K562 (cell line): ENCODE measurements at regions not wholly inside any gene's neighbourhood (a gene's known extent, or its start where the extent isn't known, plus 50 kb on each side); places are given as distances from the start of the nearest gene placed in this dataset.

Experiments used
- C11orf30 ChIP-seq: fragments of 450-650 bp; IDR thresholded peaks from 2 replicates; pipeline ENCODE4 v1.6.1; 2016; ENCODE audit warnings: low read depth, mild to moderate bottlenecking
- EWSR1 ChIP-seq: fragments of 450-650 bp; IDR thresholded peaks from 2 replicates; pipeline ENCODE4 v1.6.1; 2018; ENCODE audit warnings: borderline replicate concordance, mild to moderate bottlenecking, low read depth, moderate library complexity; ENCODE audit not compliant: partially characterized antibody
- FOXA3 ChIP-seq, 2 experiments: fragments of 450-650 bp in 1 of 2; sonication (generic) in 1 of 2; formaldehyde crosslinking; IDR thresholded peaks in 1 of 2; conservative IDR thresholded peaks in 1 of 2; 2 replicates each; pipeline versions ENCODE4 v1.4.0 to v1.8.0; 2020 to 2022; ENCODE audit warnings: mild to moderate bottlenecking in 2 of 2, missing genetic modification reagents in 1 of 2
- FOXJ2 ChIP-seq: fragments of 200-800 bp; sonication (Bioruptor generic); IDR thresholded peaks from 2 replicates; pipeline ENCODE4 v1.6.1; 2016; ENCODE audit warnings: missing genetic modification characterization, missing compliant biosample characterization
- HNRNPLL ChIP-seq: fragments of 200-400 bp; formaldehyde crosslinking; IDR thresholded peaks from 2 replicates; pipeline ENCODE4 v1.6.1; 2017; ENCODE audit warnings: low read length, low read depth, mild to moderate bottlenecking; ENCODE audit not compliant: poor library complexity, severe bottlenecking
- MAFF ChIP-seq: IDR thresholded peaks from 2 replicates; pipeline ENCODE4 v1.6.1; 2012; ENCODE audit warnings: low read length, improper control_type of control experiment
- MAFG ChIP-seq: fragments of 450-650 bp; conservative IDR thresholded peaks from 2 replicates; pipeline ENCODE4 v1.6.1; 2016; ENCODE audit warnings: missing genetic modification characterization, missing compliant biosample characterization
- MAFK ChIP-seq: IDR thresholded peaks from 2 replicates; pipeline ENCODE4 v1.6.1; 2011; ENCODE audit warnings: low read length, improper control_type of control experiment
- NELFE ChIP-seq: IDR thresholded peaks from 2 replicates; pipeline ENCODE4 v1.6.1; 2011; ENCODE audit warnings: mild to moderate bottlenecking; ENCODE audit not compliant: insufficient read depth, insufficient read length
- PHB2 ChIP-seq: fragments of 450-650 bp; IDR thresholded peaks from 2 replicates; pipeline ENCODE4 v1.6.1; 2017; ENCODE audit warnings: low read depth
- PHTF2 ChIP-seq: fragments of 250-450 bp; sonication (Bioruptor Pico); IDR thresholded peaks from 2 replicates; pipeline ENCODE4 v1.5.0; 2021; ENCODE audit warnings: mild to moderate bottlenecking
- PTTG1 ChIP-seq: fragments of 450-650 bp; IDR thresholded peaks from 2 replicates; pipeline ENCODE4 v1.6.1; 2016; ENCODE audit warnings: low read depth, mild to moderate bottlenecking, missing genetic modification characterization, missing compliant biosample characterization
- TAF7 ChIP-seq: fragments of 450-650 bp; IDR thresholded peaks from 2 replicates; pipeline ENCODE4 v1.6.1; 2016; ENCODE audit warnings: missing genetic modification characterization, missing compliant biosample characterization
- TFAM ChIP-seq: fragments of 250-450 bp; sonication (Bioruptor Pico); conservative IDR thresholded peaks from 2 replicates; pipeline ENCODE4 v1.5.0; 2021; ENCODE audit warnings: mild to moderate bottlenecking, moderate library complexity
- ZNF431 ChIP-seq: sonication (generic); formaldehyde crosslinking; IDR thresholded peaks from 2 replicates; pipeline ENCODE4 v1.8.0; 2022; ENCODE audit warnings: mild to moderate bottlenecking, missing genetic modification reagents
- TF ChIP-seq, protein P1 (sequence below): fragments of 150-350 bp; conservative IDR thresholded peaks from 2 replicates; pipeline ENCODE4 v1.6.1; 2014; ENCODE audit warnings: low read length
- TF ChIP-seq, protein P2 (sequence below): sonication (generic); formaldehyde crosslinking; IDR thresholded peaks from 2 replicates; pipeline ENCODE4 v1.8.1; 2023; ENCODE audit warnings: missing genetic modification reagents, mild to moderate bottlenecking, borderline replicate concordance
- TF ChIP-seq, protein P3 (sequence below): sonication (generic); formaldehyde crosslinking; IDR thresholded peaks from 2 replicates; pipeline ENCODE4 v1.4.0; 2020; ENCODE audit warnings: mild to moderate bottlenecking, missing genetic modification reagents
- TF ChIP-seq, protein P4 (sequence below): fragments of 450-650 bp; IDR thresholded peaks from 2 replicates; pipeline ENCODE4 v1.6.1; 2018; ENCODE audit warnings: mild to moderate bottlenecking, low read depth; ENCODE audit not compliant: partially characterized antibody

DNA sequence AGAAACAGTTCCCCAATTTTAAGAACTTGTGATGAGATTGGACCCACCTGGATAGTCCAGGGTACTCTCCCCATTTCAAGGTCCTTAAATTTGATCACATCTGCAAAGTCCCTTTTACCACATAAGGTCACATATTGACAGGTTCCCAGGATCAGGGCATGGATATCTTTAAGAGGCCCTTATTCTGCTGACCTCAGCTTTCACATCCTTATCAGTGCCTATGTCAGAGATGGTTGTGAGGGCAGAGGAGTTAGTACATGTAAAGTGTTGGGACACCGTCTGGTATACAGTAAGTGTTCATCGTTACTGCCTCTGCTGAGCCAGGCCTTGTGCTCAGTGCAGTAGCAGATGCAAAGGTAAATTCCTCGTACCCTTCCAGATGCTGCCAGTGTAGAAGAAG is 375.4 kb upstream of the ASIC2 start (continued):
- TF ChIP-seq PTTG1 (no peak), EWSR1 (no peak), MAFF (peak; percentile 75), MAFG (tag) (peak; percentile 80), C11orf30 (peak; percentile 62; the same call in 1 of the 2 replicates), MAFK (peak; percentile 64; the same call in 1 of the 2 replicates), PHTF2 (CRISPR knock-in tag) (no peak), FOXJ2 (tag) (no peak), PHB2 (no peak), HNRNPLL (no peak), ZNF431 (CRISPR knock-in tag) (no peak), NELFE (no peak), TAF7 (no peak), FOXA3 (CRISPR knock-in tag; conservative IDR thresholded peaks at IDR 0.05 in 1 of 2, IDR thresholded peaks at IDR 0.05 in 1 of 2) (no peak), TFAM (no peak)
- TF ChIP-seq, protein P1, sequence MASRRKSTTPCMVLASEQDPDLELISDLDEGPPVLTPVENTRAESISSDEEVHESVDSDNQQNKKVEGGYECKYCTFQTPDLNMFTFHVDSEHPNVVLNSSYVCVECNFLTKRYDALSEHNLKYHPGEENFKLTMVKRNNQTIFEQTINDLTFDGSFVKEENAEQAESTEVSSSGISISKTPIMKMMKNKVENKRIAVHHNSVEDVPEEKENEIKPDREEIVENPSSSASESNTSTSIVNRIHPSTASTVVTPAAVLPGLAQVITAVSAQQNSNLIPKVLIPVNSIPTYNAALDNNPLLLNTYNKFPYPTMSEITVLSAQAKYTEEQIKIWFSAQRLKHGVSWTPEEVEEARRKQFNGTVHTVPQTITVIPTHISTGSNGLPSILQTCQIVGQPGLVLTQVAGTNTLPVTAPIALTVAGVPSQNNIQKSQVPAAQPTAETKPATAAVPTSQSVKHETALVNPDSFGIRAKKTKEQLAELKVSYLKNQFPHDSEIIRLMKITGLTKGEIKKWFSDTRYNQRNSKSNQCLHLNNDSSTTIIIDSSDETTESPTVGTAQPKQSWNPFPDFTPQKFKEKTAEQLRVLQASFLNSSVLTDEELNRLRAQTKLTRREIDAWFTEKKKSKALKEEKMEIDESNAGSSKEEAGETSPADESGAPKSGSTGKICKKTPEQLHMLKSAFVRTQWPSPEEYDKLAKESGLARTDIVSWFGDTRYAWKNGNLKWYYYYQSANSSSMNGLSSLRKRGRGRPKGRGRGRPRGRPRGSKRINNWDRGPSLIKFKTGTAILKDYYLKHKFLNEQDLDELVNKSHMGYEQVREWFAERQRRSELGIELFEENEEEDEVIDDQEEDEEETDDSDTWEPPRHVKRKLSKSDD: no peak
- TF ChIP-seq, protein P2, sequence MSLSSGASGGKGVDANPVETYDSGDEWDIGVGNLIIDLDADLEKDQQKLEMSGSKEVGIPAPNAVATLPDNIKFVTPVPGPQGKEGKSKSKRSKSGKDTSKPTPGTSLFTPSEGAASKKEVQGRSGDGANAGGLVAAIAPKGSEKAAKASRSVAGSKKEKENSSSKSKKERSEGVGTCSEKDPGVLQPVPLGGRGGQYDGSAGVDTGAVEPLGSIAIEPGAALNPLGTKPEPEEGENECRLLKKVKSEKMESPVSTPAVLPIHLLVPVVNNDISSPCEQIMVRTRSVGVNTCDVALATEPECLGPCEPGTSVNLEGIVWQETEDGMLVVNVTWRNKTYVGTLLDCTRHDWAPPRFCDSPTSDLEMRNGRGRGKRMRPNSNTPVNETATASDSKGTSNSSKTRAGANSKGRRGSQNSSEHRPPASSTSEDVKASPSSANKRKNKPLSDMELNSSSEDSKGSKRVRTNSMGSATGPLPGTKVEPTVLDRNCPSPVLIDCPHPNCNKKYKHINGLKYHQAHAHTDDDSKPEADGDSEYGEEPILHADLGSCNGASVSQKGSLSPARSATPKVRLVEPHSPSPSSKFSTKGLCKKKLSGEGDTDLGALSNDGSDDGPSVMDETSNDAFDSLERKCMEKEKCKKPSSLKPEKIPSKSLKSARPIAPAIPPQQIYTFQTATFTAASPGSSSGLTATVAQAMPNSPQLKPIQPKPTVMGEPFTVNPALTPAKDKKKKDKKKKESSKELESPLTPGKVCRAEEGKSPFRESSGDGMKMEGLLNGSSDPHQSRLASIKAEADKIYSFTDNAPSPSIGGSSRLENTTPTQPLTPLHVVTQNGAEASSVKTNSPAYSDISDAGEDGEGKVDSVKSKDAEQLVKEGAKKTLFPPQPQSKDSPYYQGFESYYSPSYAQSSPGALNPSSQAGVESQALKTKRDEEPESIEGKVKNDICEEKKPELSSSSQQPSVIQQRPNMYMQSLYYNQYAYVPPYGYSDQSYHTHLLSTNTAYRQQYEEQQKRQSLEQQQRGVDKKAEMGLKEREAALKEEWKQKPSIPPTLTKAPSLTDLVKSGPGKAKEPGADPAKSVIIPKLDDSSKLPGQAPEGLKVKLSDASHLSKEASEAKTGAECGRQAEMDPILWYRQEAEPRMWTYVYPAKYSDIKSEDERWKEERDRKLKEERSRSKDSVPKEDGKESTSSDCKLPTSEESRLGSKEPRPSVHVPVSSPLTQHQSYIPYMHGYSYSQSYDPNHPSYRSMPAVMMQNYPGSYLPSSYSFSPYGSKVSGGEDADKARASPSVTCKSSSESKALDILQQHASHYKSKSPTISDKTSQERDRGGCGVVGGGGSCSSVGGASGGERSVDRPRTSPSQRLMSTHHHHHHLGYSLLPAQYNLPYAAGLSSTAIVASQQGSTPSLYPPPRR (CRISPR knock-in tag): no peak
- TF ChIP-seq, protein P3, sequence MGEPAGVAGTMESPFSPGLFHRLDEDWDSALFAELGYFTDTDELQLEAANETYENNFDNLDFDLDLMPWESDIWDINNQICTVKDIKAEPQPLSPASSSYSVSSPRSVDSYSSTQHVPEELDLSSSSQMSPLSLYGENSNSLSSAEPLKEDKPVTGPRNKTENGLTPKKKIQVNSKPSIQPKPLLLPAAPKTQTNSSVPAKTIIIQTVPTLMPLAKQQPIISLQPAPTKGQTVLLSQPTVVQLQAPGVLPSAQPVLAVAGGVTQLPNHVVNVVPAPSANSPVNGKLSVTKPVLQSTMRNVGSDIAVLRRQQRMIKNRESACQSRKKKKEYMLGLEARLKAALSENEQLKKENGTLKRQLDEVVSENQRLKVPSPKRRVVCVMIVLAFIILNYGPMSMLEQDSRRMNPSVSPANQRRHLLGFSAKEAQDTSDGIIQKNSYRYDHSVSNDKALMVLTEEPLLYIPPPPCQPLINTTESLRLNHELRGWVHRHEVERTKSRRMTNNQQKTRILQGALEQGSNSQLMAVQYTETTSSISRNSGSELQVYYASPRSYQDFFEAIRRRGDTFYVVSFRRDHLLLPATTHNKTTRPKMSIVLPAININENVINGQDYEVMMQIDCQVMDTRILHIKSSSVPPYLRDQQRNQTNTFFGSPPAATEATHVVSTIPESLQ (CRISPR knock-in tag): no peak
- TF ChIP-seq, protein P4, sequence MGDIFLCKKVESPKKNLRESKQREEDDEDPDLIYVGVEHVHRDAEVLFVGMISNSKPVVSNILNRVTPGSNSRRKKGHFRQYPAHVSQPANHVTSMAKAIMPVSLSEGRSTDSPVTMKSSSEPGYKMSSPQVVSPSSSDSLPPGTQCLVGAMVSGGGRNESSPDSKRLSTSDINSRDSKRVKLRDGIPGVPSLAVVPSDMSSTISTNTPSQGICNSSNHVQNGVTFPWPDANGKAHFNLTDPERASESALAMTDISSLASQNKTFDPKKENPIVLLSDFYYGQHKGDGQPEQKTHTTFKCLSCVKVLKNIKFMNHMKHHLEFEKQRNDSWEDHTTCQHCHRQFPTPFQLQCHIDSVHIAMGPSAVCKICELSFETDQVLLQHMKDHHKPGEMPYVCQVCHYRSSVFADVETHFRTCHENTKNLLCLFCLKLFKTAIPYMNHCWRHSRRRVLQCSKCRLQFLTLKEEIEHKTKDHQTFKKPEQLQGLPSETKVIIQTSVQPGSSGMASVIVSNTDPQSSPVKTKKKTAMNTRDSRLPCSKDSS: no peak
